Activated CD4-positive, alpha-beta T cell treated with anti-CD3 and anti-CD28 coated beads, Interleukin-2, amount 50 U/mL, for 16 hours (primary cell): ENCODE measurements at regions not wholly inside any gene's neighbourhood (a gene's known extent, or its start where the extent isn't known, plus 50 kb on each side); places are given as distances from the start of the nearest gene placed in this dataset.
"Not testable (repeated sequence)": the region's sequence is repeated elsewhere in the genome, so short reads cannot be mapped to it uniquely, and the experiment has no call there.

Source experiments
- DNase-seq: peaks from one replicate; pipeline ENCODE4 v3.0.0-alpha.2; 2020

- no peak for DNase-seq
Measured at GRCh38 chr18:997499-997898, 92.8 kb downstream of the ADCYAP1 start.

- no peak for DNase-seq
Measured at GRCh38 chr18:998936-999335, 94.3 kb downstream of the ADCYAP1 start.

DNA sequence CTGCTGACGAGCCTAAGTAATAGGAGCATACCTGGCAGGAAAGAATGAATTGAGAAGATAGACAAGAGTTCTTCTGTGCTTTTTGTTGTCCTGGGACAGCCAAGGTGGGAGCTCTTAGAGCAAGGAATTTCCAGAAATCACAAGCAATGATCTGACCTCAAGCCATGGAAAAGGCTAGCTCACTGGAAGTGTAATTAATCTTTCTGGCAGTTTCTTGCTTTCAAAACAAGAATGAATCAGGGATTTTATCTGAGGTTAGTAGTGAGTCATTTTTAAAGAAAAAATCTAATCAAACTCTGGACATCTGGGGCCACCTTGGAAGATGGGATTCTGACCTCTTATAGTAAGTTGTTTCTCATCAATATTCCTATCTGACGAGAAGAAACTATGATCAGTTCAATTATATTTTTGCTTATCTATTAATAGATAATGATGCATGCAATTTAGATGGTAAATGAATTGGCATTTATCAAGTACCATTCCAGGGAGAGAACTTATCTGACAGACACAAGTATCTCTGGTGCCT is 98.0 kb downstream of the ADCYAP1 start:
- no peak for DNase-seq

DNA sequence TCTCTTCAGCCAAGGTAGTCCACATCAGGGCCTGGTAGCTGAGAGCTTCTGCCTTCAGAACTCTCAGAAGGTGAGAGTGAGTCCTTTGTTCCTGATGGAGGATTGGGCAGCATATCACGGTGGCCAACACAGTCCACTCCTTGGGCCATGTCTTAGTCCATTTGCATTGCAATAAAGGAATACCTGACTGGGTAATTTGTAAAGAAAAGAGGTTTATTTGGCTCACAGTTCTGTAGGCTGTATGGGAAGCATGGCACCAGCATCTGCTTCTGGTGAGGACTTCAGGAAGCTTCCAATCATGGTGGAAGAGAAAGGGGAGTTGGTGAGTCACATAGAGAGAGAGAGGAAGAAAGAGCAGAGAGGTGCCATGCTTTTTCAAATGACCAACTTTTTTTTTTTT is 98.8 kb downstream of the ADCYAP1 start:
- no peak for DNase-seq

GRCh38 chr18:1006304-1006703 is 101.6 kb downstream of the ADCYAP1 start:
- DNase-seq, result no peak

DNA sequence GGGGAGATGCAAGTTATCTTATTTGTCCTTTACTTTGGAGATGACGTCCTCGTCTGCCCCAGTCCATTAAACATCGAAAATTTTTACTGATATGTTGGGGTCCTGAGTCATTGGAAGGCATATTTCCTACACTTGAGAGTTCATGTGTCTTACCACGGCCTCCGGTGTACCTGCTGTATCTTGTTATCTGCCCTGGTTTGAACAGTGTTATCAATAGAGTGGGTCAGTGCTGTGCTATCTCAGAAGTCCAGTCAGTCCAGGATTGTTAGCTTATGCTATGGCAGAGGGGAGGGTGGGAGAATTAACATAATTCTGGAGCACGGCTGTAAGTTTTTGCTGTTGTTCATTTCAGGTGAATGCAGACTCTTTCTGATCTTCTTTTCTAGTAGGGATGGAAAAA is 102.3 kb downstream of the ADCYAP1 start:
- no peak for DNase-seq

DNA sequence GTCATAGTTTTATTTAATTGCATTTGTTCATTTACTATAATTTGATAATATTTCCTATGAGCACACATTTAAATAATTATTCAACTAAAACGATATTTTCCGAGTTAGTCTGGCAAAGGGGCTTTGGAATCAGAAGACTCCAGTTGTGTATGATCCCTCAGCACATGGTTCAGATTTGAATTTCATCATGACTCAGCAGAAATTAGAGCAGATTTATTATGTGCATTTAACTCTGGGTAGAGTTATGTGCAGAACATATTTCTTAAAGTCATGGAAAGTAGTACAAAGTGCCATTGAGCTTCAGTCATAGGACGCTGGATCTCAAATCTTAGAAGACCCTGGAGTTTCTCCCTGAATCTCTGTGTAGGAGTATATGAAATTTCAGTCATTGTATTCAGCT is 106.7 kb downstream of the ADCYAP1 start:
- no peak for DNase-seq

DNA sequence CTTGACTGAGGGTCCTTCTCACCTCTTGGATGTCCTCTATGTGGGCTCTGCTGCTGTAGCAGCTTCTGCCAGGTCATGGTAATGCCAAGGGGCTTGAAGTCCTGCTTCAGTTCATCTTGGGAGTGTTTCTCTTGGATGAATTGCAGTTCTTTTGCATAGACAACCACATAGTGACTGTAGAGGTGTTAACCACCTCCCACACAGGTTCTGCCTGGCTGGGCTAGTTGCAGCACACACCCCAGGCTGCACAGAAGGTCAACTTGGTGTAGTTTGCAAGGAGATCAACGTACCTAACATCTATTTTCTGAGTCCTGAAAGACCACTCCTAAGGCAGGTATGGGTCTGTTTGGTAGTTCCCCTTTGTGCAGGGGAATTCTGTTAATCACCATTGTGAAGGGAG is 108.1 kb downstream of the ADCYAP1 start:
- no peak for DNase-seq

- DNase-seq, result peak; percentile 2
Measured at GRCh38 chr18:1013951-1014350, 109.3 kb downstream of the ADCYAP1 start.

DNA sequence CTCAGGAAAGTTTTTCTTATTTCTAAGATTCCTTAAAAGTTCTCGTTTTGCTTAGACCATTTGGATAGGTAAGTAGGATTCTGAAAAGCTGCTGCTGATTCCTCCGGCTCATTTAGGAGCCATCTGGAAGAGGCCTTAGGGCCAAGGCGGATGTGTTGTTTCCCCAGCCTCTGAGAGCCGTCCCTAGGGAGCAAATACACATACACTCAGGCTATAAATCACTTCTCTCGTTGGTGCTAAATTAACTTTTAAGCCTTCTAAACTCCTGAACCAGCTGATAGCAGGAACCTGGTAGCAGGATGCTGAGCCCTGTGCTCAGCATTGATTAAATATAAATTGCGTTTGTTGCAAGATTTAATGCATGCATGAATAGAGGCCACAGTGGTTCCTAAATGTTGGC is 109.8 kb downstream of the ADCYAP1 start:
- no peak for DNase-seq

DNA sequence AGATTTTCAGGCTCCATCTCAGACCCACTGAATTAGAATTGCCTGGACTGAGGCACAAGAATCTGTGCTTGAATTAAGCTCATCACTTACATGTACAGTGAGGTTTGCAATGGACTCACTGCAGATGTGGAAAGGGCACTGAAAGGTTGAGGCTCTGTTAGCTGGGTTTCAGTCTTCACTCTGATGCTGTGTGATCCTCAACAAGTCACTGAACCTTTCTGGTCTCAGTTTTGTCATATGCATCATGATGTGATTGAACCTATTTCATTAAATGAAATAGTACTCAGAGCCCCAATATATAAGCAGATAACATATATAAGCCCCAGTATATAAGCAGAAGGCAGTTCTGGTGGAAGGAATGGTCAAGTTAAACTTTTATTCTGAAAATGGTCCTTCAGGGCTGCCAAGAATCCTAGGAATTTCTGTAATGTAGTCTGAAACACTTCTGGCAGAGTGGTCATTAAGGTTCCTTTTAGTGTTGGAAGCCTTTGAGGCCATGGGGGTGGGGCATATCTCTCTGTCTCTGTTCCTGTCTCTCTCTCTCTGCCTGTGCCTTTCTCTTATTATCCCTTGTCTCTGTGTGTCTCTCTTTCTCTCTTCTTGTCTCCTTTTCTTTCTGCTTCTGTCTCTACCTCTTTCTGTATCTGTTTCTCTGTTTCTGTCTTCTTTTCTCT is 110.4 kb downstream of the ADCYAP1 start:
- DNase-seq, result no peak

DNA sequence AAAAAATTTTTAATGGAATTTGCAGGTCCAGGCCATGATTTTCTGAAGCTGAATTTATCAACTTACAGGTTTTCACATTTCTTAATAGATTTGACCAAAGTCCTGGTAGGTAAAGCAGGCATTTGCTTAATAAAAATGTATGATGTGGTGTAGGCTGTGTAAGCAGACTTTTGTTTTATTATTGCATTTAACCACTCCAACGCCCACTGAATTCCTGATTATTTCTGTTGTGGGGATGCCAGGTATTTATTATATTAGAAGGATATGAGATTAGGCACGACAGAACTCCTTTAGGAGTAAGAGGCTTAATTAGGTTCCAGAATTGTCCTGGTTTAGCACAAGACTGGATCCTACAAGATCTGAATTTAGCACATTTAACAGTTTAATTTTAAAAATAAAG is 111.1 kb downstream of the ADCYAP1 start:
- DNase-seq, result no peak

- no peak for DNase-seq
Measured at GRCh38 chr18:1017227-1018058, 112.8 kb downstream of the ADCYAP1 start.

- DNase-seq, result no peak
Measured at GRCh38 chr18:1018181-1018681, 113.6 kb downstream of the ADCYAP1 start.

- DNase-seq, result no peak
Measured at GRCh38 chr18:1019191-1019590, 114.5 kb downstream of the ADCYAP1 start.

GRCh38 chr18:1020731-1021344 is 116.2 kb downstream of the ADCYAP1 start:
- no peak for DNase-seq

- no peak for DNase-seq
Measured at GRCh38 chr18:1026930-1027329, 122.3 kb downstream of the ADCYAP1 start.

DNA sequence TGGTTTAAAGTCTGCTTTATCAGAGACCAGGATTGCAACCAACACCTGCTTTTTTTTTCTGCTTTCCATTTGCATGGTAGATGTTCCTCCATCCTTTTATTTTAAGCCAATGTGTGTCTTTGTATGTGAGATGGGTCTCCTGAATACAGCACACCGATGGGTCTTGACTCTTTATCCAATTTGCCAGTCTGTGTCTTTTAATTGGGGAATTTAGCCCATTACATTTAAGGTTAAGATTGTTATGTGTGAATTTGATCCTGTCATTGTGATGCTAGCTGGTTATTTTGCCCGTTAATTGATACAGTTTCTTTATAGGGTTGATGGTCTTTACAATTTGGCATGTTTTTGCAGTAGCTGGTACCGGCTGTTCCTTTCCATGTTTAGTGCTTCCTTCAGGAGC is 128.4 kb downstream of the ADCYAP1 start:
- not testable (repeated sequence) for DNase-seq

DNA sequence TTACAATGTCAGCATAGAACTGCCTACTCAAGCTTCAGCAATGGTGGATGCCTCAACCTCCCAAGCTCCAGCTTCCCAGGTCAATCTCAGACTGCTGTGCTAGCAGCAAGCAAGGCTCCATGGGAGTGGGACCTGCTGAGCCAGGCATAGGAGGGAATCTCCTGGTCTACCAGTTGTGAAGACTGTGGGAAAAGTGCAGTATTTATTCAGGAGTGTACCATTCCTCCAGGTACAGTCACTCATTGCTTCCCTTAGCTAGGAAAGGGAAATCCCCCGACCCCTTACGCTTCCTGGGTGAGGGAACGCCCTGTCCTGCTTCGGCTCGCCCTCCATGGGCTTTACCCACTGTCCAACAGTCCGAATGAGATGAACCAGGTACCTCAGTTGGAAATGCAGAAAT is 130.3 kb downstream of the ADCYAP1 start:
- DNase-seq, result no peak

DNA sequence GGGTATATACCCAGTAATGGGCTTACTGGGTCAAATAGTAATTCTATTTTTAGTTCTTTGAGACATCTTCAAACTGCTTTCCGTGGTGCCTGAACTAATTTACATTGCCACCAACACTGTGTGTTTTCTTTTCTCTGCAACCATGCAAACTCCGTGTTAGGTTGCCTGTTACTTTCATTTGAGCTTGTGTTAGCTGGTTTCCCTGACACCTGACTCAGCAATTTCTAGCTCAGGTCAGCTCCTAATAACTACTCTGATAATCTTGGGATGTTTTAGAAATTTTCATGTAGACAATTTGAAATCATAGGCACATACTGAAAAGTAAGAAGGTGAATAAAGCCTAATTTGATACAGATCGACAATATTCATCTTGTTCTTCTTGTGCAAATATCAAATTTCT is 132.3 kb downstream of the ADCYAP1 start:
- DNase-seq, result no peak

- DNase-seq, result no peak
Measured at GRCh38 chr18:1037776-1038175, 133.1 kb downstream of the ADCYAP1 start.

GRCh38 chr18:1039421-1039820 is 134.8 kb downstream of the ADCYAP1 start:
- DNase-seq, result no peak

DNA sequence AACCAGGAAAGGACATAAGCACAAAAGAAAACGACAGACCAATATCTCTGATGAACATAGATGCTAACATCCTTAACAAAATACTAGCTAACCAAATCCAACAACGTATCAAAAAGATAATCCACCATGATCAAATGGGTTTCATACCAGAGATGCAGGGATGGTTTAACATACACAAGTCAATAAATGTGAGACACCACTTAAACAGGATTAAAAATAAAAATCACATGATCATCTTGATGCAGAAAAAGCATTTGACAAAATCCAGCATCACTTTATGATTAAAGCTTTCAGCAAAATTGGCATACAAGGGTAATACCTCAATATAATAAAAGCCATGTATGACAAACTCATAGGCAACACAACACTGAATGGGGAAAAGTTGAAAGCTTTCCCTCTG is 138.4 kb downstream of the ADCYAP1 start:
- not testable (repeated sequence) for DNase-seq

GRCh38 chr18:1045658-1046057 is 141.0 kb downstream of the ADCYAP1 start:
- DNase-seq, result no peak
